ENCODE measurements at regions not wholly inside any gene's neighbourhood (a gene's known extent, or its start where the extent isn't known, plus 50 kb on each side); places are given as distances from the start of the nearest gene placed in this dataset.

DNA sequence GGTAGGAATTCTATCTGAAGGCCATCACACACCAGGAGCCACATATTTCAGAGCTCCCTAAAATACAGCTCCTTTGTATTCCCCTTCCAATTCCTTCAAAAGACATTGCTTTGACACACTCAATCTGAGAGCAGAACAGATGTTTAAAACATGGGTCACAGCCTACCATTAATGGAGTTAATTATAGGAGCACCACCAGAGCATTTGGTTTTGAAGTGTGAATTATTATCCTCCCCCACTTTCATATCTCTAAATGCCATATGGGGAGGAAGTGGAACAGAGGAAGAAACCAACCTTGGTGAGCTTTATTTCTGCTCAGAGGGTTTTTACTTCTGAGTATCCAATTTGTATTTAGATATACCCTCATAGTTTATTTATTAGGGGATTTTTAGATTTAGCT is 50.7 kb upstream of the TNFRSF21 start:
- Histone ChIP-seq H3K9me3 (ENCODE audit: control insufficient read depth in 2 of 3, low read length in 3 of 3) (no peaks in the 10 kb centered on the region), H3K27ac (ENCODE audit: low read depth, low read length) (no peak overlapping the region), H3K27me3 (ENCODE audit: control insufficient read depth in 2 of 2, insufficient read depth in 2 of 2, low read length in 2 of 2) (peaks cover 0 to 3% of the 10 kb centered on the region in 2 donors), H3K4me3 (ENCODE audit: low read length) (no peak overlapping the region), H3K4me1 (ENCODE audit: control insufficient read depth in 2 of 2, insufficient read depth in 2 of 2, low read length in 2 of 2) (no peaks in the 10 kb centered on the region), H3K36me3 (ENCODE audit: control insufficient read depth in 2 of 3, insufficient read depth in 3 of 3, low read length in 3 of 3) (no peaks in the 10 kb centered on the region)
- POLR2A ChIA-PET: no interaction called here
- Mint-ChIP-seq H3K4me1 (peaks cover 0 to 1% (median 0%) of the 10 kb centered on the region in 7 donors), H3K4me3 (no peak overlapping the region), H3K36me3 (no peaks in the 10 kb centered on the region), H3K27ac (no peak overlapping the region), H3K9me3 (no peaks in the 10 kb centered on the region), H3K27me3 (peaks cover 20 to 33% (median 29%) of the 10 kb centered on the region in 5 donors)
- ATAC-seq: no peak
- intact Hi-C loops (cut with micrococcal nuclease): no loop called here
- DNase-seq: no peak
- CTCF ChIA-PET: no interaction called here

DNA sequence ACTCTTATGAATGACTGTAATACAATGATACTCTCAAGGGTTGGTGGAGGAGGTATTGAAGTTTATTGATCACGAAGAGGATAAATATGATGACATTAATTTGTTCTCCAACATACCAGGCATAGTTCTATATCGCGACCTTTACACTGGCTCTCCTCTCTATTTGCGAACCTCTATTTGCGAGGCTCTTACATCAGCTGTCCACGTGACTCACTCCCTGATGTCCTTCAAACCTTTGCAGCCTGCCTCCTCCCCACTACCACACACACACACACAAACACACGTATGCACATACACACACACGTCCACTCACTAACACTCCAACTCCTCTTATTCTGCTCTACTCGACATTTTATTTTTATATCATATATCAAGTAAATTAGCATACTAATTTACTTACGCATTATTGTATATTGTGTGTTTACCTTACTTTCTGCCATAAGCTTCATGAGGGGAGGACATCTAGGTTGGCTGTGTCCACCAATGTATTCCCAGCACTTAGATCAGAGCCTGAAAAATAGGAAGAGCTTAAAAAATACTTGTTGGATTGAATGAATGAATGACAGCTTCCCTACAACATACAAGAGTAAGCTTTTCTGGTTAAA is 53.3 kb upstream of the TNFRSF21 start:
- CTCF ChIA-PET: no interaction called here
- Mint-ChIP-seq H3K9me3 (peaks cover 0 to 4% (median 0%) of the 10 kb centered on the region in 11 donors), H3K36me3 (no peaks in the 10 kb centered on the region), H3K27ac (no peak overlapping the region), H3K27me3 (peaks cover 17 to 30% (median 21%) of the 10 kb centered on the region in 5 donors), H3K4me3 (no peak overlapping the region), H3K4me1 (peaks cover 0 to 1% (median 0%) of the 10 kb centered on the region in 7 donors)
- POLR2A ChIA-PET: interaction anchor here (0.6 kb wide), 2 partner anchors 36 to 334 kb away, joined by 3 read pairs; no protein-coding TSS in a partner anchor
- Histone ChIP-seq H3K9me3 (ENCODE audit: control insufficient read depth in 2 of 3, low read length in 3 of 3) (no peaks in the 10 kb centered on the region), H3K4me1 (ENCODE audit: control insufficient read depth in 2 of 2, insufficient read depth in 2 of 2, low read length in 2 of 2) (no peaks in the 10 kb centered on the region), H3K4me3 (ENCODE audit: low read length) (no peak overlapping the region), H3K27ac (ENCODE audit: low read depth, low read length) (no peak overlapping the region), H3K27me3 (ENCODE audit: control insufficient read depth in 2 of 2, insufficient read depth in 2 of 2, low read length in 2 of 2) (no peaks in the 10 kb centered on the region), H3K36me3 (ENCODE audit: control insufficient read depth in 2 of 3, insufficient read depth in 3 of 3, low read length in 3 of 3) (no peaks in the 10 kb centered on the region)
- intact Hi-C loops (cut with micrococcal nuclease): no loop called here
- ATAC-seq: no peak
- no peak for DNase-seq

DNA sequence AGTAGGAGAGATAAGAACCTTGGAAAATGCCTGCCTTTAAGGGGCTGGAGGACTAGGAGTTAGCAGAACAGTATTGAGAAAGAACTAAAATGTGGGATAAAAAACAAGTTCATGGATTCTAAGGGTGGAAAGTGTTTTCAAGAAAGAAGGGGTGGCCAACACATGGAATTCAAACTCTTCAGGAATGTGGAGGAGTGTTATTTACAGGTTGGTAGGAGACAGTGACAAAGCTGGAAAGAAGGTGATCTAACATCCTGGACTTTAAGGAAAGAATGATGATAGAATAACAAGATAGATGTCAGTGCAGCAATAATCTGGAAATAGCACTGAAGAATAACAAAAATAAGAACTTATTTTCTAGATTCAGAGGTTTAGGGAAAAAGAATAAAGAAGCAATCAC is 54.0 kb upstream of the TNFRSF21 start:
- intact Hi-C loops (cut with micrococcal nuclease): no loop called here

DNA sequence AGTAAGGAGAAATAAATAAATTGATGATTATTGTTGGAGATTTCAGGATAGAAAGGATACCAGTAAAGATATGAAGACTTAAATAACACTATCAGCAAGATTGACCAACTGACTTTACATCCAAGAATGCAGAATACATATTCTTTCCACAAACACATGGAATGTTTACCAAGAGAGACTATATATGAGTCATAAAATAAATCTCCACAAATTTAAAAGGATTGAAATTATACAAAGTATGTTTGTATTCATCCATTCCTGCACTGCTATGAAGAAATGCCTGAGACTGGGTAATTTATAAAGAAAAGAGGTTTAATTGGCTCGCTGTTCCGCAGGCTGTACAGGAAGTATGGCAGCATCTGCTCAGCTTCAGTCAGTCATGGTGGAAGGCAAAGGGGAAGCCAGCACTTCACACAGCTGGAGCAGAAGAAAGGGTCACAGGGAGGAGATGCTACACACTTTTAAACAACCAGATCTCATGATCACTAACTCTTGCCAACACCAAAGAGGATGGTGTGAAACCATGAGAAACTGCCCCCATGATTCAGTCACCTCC is 56.7 kb upstream of the TNFRSF21 start:
- Histone ChIP-seq H3K4me3 (ENCODE audit: low read length) (no peak overlapping the region), H3K4me1 (ENCODE audit: control insufficient read depth in 2 of 2, insufficient read depth in 2 of 2, low read length in 2 of 2) (no peaks in the 10 kb centered on the region), H3K27me3 (ENCODE audit: control insufficient read depth in 2 of 2, insufficient read depth in 2 of 2, low read length in 2 of 2) (no peaks in the 10 kb centered on the region), H3K27ac (ENCODE audit: low read depth, low read length) (no peak overlapping the region), H3K36me3 (ENCODE audit: control insufficient read depth in 2 of 3, insufficient read depth in 3 of 3, low read length in 3 of 3) (no peaks in the 10 kb centered on the region), H3K9me3 (ENCODE audit: control insufficient read depth in 2 of 3, low read length in 3 of 3) (no peaks in the 10 kb centered on the region)
- DNase-seq (no peak), ATAC-seq (no peak)
- ChIA-PET CTCF (no interaction called here), POLR2A (no interaction called here)
- H3K27me3 Mint-ChIP-seq: peaks cover 5 to 15% (median 13%) of the 10 kb centered on the region in 5 donors
- no peaks in the 10 kb centered on the region for H3K36me3 Mint-ChIP-seq
- no peak overlapping the region for H3K27ac Mint-ChIP-seq
- peaks cover 0 to 4% (median 0%) of the 10 kb centered on the region in 11 donors for H3K9me3 Mint-ChIP-seq
- no peaks in the 10 kb centered on the region for H3K4me1 Mint-ChIP-seq
- intact Hi-C loops (cut with micrococcal nuclease): no loop called here
- no peak overlapping the region for H3K4me3 Mint-ChIP-seq

More for the DNA sequence above, 54.0 kb upstream of the TNFRSF21 start:
- no peaks in the 10 kb centered on the region for H3K9me3 ChIP-seq (ENCODE audit: control insufficient read depth in 2 of 3, low read length in 3 of 3)
- DNase-seq: no peak
- H3K27me3 ChIP-seq (ENCODE audit: control insufficient read depth in 2 of 2, insufficient read depth in 2 of 2, low read length in 2 of 2): no peaks in the 10 kb centered on the region
- ChIA-PET CTCF (no interaction called here), POLR2A (interaction anchor here (0.6 kb wide), 1 partner anchor 35 kb away, joined by 3 read pairs; no protein-coding TSS in a partner anchor)
- Mint-ChIP-seq H3K36me3 (no peaks in the 10 kb centered on the region), H3K4me3 (no peak overlapping the region), H3K4me1 (peaks cover 0 to 1% (median 0%) of the 10 kb centered on the region in 7 donors), H3K27me3 (peaks cover 9 to 25% (median 20%) of the 10 kb centered on the region in 5 donors), H3K27ac (no peak overlapping the region), H3K9me3 (peaks cover 0 to 4% (median 0%) of the 10 kb centered on the region in 11 donors)
- no peak for ATAC-seq
- no peak overlapping the region for H3K27ac ChIP-seq (ENCODE audit: low read depth, low read length)
- no peak overlapping the region for H3K4me3 ChIP-seq (ENCODE audit: low read length)
- no peaks in the 10 kb centered on the region for H3K4me1 ChIP-seq (ENCODE audit: control insufficient read depth in 2 of 2, insufficient read depth in 2 of 2, low read length in 2 of 2)
- no peaks in the 10 kb centered on the region for H3K36me3 ChIP-seq (ENCODE audit: control insufficient read depth in 2 of 3, insufficient read depth in 3 of 3, low read length in 3 of 3)

DNA sequence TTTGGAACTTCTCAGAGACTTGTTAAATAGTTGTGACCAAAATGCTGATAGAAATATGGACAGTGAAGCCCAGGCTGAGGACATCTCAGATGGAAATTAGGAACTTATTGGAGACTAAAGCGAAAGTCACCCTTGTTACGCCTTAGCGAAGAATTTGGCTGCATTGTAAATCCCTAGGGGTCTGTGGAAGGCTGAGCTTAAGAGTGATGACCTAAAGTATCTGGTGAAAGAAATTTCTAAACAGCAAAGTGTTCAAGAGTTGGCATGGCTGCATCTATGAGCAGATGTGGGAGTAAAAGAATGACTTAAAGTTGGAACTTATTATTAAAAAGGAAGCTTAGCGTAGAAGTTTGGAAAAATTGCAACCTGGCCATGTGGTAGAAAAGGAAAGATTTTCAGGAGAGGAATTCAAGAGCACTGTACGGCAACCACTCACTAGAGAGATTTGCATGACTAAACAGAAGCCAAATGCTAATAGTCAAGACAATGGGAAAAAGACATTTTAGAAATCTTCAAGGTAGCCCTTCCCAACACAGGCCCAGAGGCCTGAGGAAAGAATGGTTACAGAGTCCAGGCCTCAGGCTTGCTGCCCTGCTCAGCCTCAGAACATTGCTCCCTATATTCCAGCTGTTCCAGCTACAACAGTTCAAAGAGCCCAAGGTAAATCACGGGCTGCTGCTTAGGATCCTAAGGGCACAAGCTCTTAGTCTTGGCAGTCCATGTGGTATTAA is 61.6 kb upstream of the TNFRSF21 start:
- Histone ChIP-seq H3K4me1 (ENCODE audit: control insufficient read depth in 2 of 2, insufficient read depth in 2 of 2, low read length in 2 of 2) (no peaks in the 10 kb centered on the region), H3K9me3 (ENCODE audit: control insufficient read depth in 2 of 3, low read length in 3 of 3) (no peaks in the 10 kb centered on the region), H3K4me3 (ENCODE audit: low read length) (no peak overlapping the region), H3K27ac (ENCODE audit: low read depth, low read length) (no peak overlapping the region), H3K27me3 (ENCODE audit: control insufficient read depth in 2 of 2, insufficient read depth in 2 of 2, low read length in 2 of 2) (no peaks in the 10 kb centered on the region), H3K36me3 (ENCODE audit: control insufficient read depth in 2 of 3, insufficient read depth in 3 of 3, low read length in 3 of 3) (no peaks in the 10 kb centered on the region)
- Mint-ChIP-seq H3K27me3 (peaks cover 0 to 3% (median 0%) of the 10 kb centered on the region in 5 donors), H3K4me3 (no peak overlapping the region), H3K9me3 (peaks cover 0 to 4% (median 0%) of the 10 kb centered on the region in 11 donors), H3K4me1 (peaks cover 0 to 2% (median 0%) of the 10 kb centered on the region in 7 donors), H3K27ac (no peak overlapping the region), H3K36me3 (no peaks in the 10 kb centered on the region)
- ChIA-PET CTCF (no interaction called here), POLR2A (no interaction called here)
- ATAC-seq (no peak), DNase-seq (no peak)
- intact Hi-C loops (cut with micrococcal nuclease): no loop called here

DNA sequence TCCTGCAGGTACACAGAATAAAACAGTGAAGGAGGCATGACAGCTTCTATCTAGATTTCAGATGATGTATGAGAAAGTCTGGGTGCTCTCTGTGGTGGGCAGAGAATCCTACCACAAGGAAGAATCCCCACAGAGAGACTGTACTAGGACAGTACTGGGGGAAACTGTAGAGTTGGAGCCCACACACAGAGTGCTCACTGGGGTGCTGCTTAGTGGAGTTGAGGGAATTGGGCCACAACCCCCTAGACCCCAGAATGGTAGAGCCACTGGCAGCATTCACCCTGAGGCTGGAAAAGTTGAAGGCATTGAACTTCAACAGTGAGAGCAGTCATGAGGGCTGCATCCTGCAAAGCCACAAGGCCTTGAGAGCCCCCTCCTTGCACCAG is 62.2 kb upstream of the TNFRSF21 start:
- no peak for ATAC-seq
- no peak overlapping the region for H3K4me3 Mint-ChIP-seq
- POLR2A ChIA-PET: no interaction called here
- H3K4me1 ChIP-seq (ENCODE audit: control insufficient read depth in 2 of 2, insufficient read depth in 2 of 2, low read length in 2 of 2): no peaks in the 10 kb centered on the region
- CTCF ChIA-PET: no interaction called here
- H3K27ac Mint-ChIP-seq: no peak overlapping the region
- no peaks in the 10 kb centered on the region for H3K36me3 Mint-ChIP-seq
- no peaks in the 10 kb centered on the region for H3K9me3 ChIP-seq (ENCODE audit: control insufficient read depth in 2 of 3, low read length in 3 of 3)
- no peak overlapping the region for H3K27ac ChIP-seq (ENCODE audit: low read depth, low read length)
- no peaks in the 10 kb centered on the region for H3K36me3 ChIP-seq (ENCODE audit: control insufficient read depth in 2 of 3, insufficient read depth in 3 of 3, low read length in 3 of 3)
- H3K4me1 Mint-ChIP-seq: peaks cover 0 to 8% (median 0%) of the 10 kb centered on the region in 7 donors
- H3K4me3 ChIP-seq (ENCODE audit: low read length): no peak overlapping the region
- DNase-seq: no peak
- no peaks in the 10 kb centered on the region for H3K27me3 ChIP-seq (ENCODE audit: control insufficient read depth in 2 of 2, insufficient read depth in 2 of 2, low read length in 2 of 2)
- intact Hi-C loops (cut with micrococcal nuclease): no loop called here
- peaks cover 0 to 4% (median 0%) of the 10 kb centered on the region in 11 donors for H3K9me3 Mint-ChIP-seq
- H3K27me3 Mint-ChIP-seq: peaks cover 0 to 6% (median 4%) of the 10 kb centered on the region in 5 donors

All from naive thymus-derived CD4-positive, alpha-beta T cell (primary cell).